GM18868 (cell line): ENCODE measurements at regions not wholly inside any gene's neighbourhood (a gene's known extent, or its start where the extent isn't known, plus 50 kb on each side); places are given as distances from the start of the nearest gene placed in this dataset.

Experiments used
- ATAC-seq: cut with Tn5 transposase; IDR thresholded peaks from one replicate; pipeline ENCODE4 v1.9.1; 2021; ENCODE audit warnings: mild to moderate bottlenecking, moderate library complexity; ENCODE audit not compliant: unreplicated experiment

DNA sequence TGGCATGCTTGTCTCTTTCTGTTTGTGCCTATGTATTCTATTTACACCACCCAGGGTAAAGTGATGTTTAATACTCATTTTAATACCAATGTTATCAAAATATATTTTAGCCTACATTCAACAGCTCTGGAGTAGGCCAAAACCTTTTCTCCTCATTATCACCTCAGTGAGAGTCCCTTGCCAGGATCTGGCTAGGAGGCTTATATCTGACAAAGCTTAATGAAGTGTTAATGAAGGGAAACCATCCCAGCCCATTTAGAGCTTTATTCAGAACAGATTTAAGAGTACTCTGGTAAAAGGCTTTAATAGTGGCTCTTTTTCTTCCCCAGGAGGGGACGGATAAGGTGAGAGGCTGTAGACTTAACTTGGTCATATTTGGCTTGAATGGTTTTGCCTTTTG, 137.6 kb downstream of the GRIN2B start:
- ATAC-seq, result no peak

DNA sequence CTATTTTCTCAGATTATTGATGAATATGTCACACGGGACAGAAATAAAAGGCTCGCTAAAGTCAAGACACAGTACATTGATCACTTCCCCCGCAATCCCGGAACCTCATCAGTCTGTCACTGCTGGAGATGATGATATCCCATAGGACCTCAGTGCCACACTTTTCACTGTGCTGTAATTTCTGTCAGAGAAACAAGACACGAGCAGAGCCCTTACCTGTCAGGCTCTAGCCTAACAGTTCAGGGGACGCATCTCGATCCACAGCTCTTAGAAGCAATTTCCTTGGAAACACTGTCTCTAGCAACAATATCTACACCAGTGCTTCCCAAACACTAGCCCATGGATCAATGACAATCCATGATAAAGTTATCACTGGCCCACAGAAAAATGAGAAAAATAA, 140.0 kb downstream of the GRIN2B start:
- no peak for ATAC-seq

DNA sequence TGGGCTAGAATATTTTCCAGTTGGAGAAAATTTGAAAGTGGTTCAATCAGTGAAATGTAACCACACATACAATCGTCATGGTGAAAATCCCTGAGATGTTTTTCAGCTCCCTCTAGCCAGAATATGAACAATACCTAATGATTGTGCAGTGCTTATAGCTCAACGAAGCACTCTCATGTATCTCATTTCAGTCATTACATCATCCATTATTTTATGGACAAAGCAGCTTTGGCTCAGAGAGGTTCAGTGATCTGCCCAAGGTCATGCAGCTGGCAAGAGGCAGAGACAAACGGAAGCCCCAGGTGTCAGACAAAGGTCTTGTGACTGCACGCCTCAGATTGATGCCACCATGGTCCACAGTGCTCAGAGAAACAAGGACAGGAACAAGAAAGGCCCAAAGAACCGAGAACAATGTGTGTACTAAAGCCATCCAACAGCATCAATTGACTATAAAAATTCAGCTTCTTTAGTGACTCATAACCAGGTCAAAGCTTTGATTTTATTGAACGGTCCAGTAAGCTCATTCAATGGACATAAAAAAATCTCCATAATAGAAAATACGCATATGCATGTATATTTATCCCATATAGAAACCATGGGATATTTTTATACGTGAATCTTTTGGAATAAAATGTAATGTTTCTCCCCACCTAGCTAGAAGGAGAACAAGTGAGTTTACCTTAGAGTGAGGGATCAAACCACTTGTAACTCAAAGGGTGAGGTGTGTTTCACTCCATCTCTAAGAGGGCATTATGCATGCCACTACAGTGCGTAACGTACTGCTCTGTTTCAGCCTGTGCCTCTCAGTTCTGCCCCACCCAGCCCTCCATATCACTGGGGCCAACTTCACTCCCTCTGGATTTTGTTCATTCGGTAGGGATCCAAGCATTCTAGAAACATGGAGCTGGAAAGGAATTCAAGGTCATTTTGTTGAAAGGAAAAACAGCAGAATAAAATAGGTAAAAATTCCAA, 141.8 kb downstream of the GRIN2B start:
- no peak for ATAC-seq

DNA sequence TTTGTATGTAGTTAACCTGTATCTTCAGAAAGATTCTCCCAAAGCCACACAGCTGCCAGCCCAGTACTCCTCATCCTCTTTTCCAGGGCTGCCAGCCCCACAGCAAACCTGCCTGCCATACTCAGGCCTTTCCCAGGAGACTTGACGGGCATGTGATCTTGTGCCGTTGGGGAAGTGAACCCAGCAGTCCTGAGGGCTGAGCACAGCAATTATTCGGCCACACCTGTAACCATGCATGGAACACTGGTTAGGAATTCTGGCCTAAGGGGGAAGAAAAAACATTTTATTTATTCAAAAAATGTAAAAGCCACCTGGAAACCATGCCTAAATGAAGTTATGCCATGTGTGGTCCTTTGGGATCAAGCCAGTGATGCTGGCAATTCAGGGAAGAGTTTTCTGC, 145.3 kb downstream of the GRIN2B start:
- no peak for ATAC-seq

DNA sequence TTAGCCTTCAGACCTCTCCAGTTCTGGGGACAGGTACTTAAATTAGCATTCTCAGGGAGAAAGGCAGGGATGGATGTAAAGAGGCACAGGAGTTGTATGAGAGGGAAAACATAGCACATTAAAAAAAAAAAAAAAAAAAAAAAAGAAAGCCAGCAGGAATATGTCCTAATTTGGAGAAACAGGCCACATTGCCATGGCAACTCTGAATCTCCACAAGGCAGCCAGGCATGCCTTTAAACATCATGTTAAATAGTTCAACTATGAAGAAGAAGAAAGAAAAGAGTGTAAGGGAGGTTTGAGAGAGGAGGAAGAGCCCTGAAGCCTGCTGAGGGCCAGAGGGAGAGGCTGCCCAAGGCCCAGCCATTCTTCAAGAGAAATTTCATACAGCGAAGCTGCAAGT, 145.8 kb downstream of the GRIN2B start:
- ATAC-seq, result no peak

DNA sequence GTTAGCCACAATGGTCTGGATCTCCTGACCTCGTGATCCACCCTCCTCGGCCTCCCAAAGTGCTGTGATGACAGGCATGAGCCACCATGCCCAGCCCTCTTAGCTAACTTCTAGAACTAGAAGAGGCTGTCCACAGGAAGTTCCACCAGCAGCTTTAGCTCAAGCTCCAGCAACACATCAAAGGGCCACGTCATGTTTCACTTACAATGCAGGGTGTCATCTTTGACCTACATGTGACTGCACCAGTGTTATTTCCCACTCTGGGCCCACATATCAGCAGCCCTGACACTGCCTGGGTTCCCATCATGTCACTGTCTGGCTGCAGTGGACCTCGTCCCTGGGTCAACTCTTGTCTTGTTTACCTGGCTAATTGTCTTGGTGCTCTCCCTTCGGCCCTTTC, 147.2 kb downstream of the GRIN2B start:
- ATAC-seq, result no peak

DNA sequence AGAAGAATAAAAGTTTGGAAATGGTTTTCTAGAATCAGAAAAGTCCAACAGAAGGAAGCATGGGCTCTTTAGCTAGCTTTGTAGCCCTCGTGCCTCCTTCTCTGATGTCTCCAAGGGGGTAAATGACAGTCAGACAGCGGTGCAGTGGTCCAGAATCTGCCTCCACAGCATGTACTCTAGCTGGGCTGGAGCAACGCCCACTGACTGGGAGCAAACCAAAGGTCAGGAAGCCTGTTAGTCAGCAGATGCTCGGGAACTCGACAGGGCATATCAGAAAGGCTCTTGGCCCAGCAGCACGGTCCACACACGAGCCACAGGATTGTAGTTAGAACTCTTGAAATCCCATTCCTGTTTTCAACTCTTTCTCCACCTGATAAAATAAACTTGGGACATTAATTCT, 164.3 kb downstream of the GRIN2B start:
- no peak for ATAC-seq

DNA sequence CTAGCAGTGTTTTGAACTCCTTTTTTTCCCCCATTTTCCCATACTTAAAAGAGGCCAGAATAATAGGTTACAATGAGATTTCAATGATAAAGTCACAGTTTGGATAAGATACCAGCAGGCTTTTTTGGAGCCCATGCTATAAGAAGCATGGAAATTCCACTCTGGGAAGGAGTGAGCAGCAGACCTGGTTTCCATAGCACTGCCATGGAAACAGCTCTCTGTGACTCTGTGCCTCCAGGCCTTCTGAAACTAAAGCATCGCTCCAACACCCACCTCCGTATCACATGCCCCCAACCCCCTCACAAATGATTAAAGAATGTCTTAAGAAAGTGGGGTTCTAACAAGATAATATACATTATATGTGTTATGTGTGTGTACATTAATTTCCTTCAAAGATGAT, 165.0 kb downstream of the GRIN2B start:
- no peak for ATAC-seq

DNA sequence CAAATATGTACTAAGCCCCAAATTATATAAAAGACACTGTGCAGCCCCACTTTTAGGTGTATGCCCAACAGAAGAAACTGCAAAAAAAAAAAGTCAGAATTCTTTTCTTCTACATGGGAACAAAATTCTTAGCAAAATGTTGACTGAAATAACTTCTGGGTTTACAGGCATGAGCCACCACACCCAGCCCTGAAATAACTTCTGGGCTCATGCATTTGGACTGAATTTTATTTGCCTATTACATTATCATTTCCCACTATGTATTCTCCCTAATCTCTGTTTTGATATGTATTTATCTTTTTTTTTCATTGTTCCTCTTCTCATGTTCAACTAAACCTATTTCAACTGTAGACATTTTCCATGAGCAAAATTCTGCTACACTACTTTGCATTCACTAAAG, 169.2 kb downstream of the GRIN2B start:
- ATAC-seq, result no peak

DNA sequence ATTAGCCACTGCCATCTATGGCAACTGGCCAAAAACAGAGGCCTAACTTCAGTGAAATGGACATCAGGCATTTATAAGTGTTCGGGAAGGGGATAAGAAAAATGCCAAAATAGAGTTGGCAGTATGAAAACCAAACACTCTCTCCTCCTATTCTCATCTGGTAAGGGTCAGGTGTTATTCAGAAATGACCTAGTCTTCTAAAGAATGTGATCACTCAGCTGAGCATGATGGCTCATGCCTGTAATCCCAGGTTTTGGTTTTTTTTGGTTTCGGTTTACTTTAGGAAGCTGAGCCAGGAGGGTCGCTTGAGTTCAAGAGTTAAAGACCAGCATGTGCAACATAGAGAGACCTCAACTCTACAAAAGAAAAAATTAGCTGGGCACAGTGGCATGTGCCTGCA, 170.3 kb downstream of the GRIN2B start:
- ATAC-seq, result no peak

DNA sequence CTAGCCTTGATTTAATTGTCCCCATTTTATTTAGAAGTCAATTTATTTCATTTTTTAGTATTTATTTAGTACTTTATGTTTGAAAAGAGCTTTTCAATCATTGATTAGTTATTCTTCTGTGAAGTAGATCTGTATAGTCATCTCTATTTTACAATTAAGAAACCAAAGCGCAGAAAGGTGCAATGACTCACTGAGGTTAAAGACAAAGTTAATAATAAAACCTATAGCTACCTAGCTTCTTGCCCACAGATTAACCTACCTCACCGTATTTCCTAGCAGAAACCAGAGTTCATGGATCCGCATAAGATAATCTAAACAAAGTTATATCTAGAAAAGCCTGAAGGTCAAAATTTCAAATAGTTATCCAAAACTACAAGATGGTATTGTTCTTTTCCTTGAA, 176.4 kb downstream of the GRIN2B start:
- ATAC-seq, result no peak

DNA sequence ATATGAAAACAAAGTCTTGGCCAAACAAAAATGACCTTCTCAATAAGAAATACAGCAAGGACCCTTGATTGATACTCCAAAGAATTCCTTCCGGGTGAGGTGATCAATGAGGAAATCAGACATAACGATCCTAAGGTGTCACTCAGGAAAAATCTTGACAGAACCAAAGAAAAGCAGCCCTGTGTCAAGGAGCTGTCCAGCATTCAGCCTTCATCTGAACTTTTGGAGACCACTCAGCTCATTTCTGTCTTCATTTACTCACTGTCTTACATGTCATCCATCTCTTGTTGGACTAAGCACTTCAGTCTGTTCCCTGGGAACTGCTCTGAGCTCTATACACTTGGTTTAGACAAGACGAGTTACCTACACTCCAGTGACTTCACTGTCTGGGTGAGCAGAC, 179.9 kb downstream of the GRIN2B start:
- ATAC-seq, result no peak

DNA sequence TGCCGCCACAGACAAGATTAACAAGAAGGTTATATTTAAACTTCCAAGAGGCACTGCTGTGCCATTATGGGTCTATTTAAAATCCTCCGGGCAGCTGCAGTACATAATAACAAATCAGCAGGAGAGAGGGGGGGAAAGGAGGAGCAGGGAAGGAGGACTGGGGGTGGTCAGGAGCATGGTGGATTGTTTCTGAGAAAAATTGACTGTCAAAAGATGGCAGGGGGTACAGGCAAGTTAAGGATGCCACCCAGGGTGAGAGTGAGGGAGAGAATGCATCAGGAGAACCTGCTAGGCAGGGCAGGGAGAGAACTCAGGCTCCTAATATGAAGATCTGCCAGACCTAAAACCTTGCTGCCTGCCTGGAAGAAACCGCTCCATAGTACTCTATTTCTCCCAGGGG, 181.8 kb downstream of the GRIN2B start:
- no peak for ATAC-seq

DNA sequence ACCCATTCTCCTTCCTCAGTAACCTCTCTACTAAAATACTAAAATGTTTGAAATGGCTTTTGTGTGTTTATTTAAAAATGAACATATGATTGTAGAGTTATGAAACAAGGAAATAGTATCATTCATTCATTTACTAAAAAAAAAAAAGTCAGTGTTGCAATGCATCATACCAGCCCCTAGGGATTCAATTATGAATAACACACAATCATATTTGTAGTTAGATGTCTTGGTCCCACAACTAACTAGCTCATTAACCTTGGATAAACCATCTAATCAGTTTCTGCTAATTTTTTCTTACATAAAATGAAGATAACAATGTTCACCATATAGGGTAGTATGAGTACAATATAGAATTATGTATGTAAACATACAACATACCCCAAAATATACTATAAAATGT, 183.2 kb downstream of the GRIN2B start:
- ATAC-seq, result no peak

DNA sequence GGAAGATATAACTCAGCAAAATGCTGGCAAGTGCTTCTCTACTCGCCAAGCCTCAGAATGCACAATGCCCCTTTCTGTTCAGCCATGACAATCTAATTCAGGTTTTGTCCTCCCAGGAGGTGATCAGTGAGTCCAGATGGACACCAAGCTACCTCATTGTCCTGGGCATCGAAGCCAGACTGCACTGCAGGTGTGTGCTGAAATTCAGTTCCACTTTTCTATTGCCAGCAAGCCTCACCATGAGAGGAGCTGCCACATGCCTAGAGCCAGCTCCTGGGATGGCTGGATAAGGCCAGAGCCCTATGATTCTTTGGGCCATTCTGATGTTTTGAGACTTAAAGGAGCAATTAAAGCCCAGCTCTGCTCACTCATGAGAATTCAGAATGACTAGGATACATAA, 186.7 kb downstream of the GRIN2B start:
- ATAC-seq, result no peak

DNA sequence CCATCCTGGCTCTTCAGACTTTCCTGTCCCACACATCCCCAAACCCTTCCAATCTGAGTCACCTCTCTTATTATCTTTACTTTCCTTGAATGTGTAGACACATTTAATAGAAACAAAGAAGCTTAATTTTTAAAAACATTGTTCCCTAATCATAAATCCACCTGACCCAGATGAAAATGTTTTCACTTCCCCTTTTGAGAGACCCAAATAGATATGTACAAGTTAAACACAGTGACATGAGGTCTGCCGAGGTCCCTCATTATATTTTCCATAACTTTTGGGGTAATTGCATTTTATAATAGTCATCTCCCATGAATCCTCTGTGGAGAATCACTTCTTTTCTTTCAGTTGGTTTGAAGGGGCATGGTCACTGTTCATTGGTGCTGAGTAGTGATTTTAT, 191.1 kb downstream of the GRIN2B start:
- ATAC-seq, result no peak

DNA sequence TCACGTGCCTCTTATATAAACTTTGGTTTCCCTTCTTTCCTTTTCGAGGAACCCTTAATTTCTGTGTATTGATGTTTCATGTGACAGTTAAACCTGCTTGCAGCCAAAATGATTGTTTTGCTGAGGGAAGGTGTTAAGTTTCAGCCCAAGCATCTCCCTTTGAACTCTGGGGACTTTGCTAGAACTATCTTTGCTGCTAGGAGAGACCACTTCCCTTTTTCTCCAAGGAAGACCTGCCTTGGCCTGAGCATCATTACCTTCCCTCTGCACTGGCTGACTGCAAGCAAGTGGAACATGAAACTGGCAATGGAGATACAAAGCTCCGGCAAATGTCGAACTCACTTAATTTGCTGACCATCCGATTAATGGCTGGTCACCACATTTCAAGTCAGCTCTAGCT, 192.8 kb downstream of the GRIN2B start:
- ATAC-seq, result no peak

DNA sequence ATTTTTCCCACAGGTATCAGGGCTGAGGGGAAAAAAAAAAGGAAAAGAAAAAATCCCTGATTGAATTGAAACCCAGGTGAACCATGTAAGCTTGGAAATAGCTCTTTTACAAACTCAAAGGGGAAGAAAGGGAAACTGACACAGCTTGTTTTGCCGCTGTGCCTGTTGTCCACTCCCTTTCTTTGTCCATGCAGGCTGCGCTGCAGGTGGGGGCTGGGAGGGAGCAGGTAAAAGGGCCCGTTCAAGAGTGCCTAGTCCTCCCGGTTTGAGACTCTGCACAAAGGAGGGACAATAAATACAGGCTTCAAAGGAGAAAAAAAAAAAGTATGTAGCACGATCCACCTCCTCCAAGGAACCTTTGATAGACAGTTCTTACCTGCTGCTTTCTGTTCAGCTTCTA, 194.8 kb downstream of the GRIN2B start:
- ATAC-seq, result no peak

DNA sequence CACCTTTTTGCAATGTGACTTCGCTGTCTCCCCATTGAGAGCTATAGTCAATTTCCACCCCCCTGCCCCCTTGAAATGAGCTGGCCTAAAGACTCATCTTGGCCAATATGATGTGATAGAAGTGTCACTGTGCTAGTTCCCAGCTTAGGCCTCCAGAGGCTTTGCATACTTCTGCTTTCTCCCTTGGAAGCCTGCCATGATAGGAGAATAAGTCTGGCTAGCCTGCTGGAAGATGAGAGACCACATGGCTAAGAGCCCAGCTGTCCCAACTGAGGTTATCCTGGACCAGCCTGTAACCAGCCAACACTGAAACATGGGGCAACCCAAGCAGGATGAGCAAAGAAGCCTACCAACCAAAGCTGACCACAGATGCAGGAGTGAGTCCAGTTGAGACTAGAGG, 196.9 kb downstream of the GRIN2B start:
- no peak for ATAC-seq

DNA sequence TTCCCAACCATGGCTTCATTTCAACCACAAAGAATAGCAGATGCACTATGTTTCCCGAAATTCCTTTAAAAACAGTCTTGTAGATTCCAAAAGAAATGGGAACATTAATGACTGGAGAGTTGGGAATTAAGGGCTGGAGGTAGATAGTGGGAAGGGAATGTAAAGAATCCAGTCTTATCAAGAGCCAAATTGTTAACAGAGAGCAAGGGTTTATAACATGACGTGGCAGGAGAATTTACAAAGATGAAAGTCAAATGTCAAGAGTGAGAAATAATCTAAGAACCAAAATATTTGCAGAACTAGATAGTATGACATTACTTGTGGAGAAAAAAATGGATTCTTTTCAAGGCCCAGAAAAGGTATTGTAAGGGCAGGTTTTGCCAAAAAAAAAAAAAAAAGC, 200.9 kb downstream of the GRIN2B start:
- ATAC-seq, result no peak

DNA sequence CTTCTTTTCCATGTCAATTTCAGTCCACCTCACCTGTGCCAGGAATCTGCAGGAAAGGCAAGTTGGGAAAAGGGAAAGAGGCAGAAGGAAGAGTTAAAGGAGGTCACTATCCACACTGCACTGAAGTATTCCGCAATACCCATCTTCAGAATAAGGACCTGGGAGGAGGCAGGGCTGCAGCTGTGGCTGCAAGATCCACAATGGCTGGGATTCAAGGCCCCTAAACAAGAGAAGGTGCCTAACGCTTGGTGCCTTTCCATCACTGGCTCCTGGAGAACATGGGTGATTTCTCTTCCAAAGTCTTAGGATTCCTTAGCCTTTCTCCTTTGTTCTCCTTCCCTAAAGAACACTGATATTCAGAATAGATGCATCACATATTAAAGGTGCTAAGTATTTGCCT, 204.0 kb downstream of the GRIN2B start:
- no peak for ATAC-seq

DNA sequence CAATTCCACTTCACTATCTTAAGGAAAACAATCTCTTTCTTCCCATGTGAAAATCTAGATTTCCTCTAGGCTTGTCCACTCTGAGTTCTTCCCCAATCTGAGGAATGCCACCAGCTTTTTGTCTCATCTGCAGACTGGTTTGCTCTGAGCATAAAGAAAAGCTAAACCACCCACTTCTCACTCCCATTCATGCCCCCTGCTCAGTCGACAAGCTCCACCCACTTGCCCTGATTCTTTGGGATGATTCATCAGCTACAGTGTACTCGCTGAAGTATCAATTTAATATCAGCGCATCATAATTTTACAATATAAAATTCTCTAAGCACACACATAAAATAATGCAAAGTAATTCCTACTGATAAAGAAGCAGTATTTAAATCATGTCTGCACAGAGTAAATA, 209.1 kb downstream of the GRIN2B start:
- ATAC-seq, result no peak

DNA sequence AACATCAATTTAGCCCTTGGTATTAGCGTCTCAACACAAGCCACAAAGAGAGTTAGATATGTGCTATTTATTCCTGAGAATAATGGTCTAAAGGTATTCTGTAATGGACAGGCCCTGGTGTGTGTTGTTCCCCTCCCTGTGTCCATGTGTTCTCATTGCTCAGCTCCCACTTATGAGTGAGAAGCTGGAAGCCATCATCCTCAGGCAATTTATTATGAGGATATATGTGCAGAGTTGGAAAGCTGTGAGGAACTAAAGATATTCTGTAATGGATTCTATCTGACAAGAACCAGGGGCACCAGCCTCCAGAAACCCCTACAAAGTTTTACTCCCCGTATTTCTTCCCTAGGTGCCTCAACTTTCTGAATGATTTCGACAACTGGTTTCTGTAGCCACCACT, 210.8 kb downstream of the GRIN2B start:
- ATAC-seq, result no peak
